HG03439 (cell line): ENCODE measurements at regions not wholly inside any gene's neighbourhood (a gene's known extent, or its start where the extent isn't known, plus 50 kb on each side); places are given as distances from the start of the nearest gene placed in this dataset.
"Not testable (repeated sequence)": the region's sequence is repeated elsewhere in the genome, so short reads cannot be mapped to it uniquely, and the experiment has no call there.

Experiments used
- ATAC-seq: cut with Tn5 transposase; IDR thresholded peaks from one replicate; pipeline ENCODE4 v1.9.1; 2021; ENCODE audit warnings: mild to moderate bottlenecking, moderate library complexity; ENCODE audit not compliant: unreplicated experiment

- ATAC-seq, result no peak
These were observed 321.5 kb upstream of the FAM78B start for GRCh38 chr1:166488327-166488726.

DNA sequence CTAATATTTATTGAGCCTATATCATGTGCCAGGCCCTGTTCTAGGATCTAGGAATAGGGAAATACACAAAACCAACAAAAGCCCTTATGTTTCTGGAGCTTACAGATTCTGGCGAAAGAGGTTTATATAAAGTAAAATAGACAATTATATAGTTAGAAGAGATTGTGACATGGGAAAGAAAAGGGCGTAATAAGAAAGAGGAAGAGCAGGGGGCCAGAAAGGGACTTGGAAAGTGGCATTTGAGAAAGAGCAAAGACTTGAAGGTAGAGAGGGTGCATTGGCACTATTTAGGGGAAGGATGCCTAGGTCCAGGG, 322.5 kb upstream of the FAM78B start:
- ATAC-seq, result no peak

- peak; percentile 80 for ATAC-seq
These were observed 323.1 kb upstream of the FAM78B start for GRCh38 chr1:166489670-166490436.

GRCh38 chr1:166490437-166490991, 323.7 kb upstream of the FAM78B start:
- no peak for ATAC-seq

DNA sequence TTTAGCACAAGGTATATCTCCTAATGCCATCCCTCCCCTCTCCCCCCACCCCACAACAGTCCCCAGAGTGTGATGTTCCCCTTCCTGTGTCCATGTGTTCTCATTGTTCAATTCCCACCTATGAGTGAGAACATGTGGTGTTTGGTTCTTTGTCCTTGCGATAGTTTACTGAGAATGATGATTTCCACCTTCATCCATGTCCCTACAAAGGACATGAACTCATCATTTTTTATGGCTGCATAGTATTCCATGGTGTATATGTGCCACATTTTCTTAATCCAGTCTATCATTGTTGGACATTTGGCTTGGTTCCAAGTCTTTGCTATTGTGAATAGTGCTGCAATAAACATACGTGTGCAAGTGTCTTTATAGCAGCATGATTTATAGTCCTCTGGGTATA, 327.0 kb upstream of the FAM78B start:
- not testable (repeated sequence) for ATAC-seq

DNA sequence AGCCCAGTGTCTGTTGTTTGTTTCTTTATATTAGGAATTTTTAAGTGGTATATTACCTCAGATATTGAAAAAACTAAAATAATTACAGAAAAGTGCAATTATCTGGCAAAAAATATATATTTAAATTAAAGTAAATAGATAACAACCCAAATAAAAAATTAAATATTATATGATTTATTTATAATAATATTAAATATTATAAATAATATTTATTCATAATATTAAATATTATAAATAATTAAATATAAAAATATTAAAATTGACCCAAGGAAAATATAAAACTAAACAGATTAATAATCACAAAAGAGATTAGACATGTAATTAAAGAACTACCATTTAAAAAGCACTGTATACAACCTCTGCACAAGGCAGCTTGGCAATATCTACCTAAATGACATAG, 331.9 kb upstream of the POGK start:
- ATAC-seq, result no peak

GRCh38 chr1:166511761-166512160, 327.5 kb upstream of the POGK start:
- no peak for ATAC-seq

- ATAC-seq, result no peak
These were observed 325.2 kb upstream of the POGK start for GRCh38 chr1:166514067-166514466.

GRCh38 chr1:166527752-166528151, 311.5 kb upstream of the POGK start:
- no peak for ATAC-seq

GRCh38 chr1:166538646-166539045, 300.6 kb upstream of the POGK start:
- no peak for ATAC-seq

DNA sequence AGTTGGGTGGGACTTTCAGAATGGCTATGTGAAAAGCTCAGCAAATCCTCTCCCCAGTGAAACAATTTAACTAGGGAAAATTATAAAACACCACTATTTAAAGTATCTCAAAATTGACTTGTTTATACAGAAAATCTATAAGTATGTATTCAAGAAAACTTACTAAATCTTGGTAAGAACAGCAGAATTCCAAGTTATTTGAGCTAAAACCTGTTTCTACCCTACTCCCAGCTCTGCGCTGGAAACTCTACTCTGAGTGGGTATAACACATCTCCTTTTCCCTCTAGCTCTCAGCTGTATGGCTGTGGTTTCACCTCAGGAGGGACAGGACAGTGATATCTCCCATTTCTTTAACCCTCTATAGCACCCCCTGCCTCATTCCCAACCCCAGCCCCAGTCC, 295.2 kb upstream of the POGK start:
- ATAC-seq, result no peak

DNA sequence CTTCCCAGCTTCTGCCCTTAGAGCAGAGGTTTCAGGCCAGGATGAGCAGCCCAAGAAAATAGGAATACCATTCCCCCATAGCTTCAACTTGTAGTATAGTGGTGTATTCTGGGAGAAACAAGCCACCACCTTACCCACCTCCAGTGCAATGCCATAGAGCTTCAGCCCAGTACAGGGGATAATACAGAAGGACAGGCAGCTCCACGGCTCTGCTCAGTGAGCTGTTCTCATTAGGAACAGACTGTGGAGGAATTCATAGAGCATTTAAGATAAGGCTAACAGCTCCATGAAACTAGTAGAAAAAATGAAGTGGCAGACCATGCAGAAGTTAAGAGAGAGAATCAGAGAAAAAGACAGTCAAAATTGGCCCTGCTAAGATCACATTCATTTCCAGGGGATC, 294.7 kb upstream of the POGK start:
- ATAC-seq, result no peak

GRCh38 chr1:166552706-166553105, 286.6 kb upstream of the POGK start:
- no peak for ATAC-seq

GRCh38 chr1:166570954-166571353, 268.3 kb upstream of the POGK start:
- ATAC-seq, result no peak

DNA sequence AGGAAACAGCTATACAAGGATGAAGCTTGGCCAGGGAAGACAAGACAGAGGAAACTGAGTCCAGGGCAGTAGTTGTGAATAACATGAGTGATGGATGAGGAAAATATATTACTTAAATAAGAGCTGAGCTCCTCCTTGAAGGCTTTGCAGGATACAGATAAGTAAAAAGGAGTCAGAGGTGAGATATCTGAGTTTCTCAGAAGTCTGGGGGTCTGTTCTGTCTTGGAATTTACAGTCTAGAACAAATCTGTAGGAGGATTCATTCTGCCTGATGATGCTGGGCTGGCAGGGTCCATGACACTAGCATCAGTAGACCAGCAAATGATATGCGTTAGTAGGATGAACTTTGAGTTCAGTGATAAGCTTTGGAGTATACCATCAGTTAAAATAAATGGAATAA, 266.1 kb upstream of the POGK start:
- ATAC-seq, result no peak

DNA sequence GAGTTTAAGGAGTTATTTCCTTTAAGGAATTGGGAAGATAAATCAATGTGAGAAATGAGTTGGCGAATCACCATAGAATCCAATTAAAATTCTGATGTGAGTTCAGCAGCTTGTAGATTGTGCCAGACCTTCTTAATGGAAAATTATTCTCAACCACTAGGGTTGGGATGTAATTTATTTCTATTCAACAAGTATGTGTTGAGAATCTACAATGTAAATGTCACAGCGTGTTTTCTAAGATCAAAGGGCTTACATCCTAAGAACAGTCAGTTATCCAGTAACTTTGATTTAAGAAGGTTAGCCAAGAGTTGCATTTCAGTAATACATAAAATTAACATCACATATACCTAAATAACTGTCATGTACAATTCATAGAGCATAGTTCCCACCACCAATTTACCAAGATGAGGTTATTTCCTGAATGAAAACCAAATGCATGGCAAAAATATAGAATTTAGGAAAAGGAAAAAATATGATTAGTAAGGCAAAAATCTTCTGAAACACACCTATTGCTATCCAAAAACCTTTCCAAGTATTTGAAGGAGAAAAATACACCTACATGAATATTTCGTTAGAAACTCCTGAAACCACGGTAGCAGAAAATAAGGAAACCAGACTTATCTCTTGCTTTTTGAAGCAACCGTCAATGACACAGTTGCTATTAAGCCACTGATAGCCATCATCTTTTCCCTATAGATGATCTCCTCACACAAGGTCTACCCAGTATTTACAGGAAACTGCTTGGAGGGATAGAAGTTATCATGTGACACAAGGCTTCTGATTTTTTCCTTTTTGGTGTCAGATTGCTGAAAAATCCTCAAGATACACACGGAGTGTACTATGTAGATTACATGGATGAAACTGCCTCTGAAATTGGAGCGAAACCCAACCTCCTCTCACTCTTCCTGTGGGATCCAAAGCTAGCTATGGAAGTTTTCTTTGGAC, 259.4 kb upstream of the POGK start:
- ATAC-seq, result no peak

GRCh38 chr1:166588741-166589140, 250.5 kb upstream of the POGK start:
- ATAC-seq, result no peak

GRCh38 chr1:166590161-166590560, 249.1 kb upstream of the POGK start:
- ATAC-seq, result no peak

GRCh38 chr1:166594646-166595045, 244.6 kb upstream of the POGK start:
- ATAC-seq, result no peak

- no peak for ATAC-seq
These were observed 241.8 kb upstream of the POGK start for GRCh38 chr1:166597516-166597915.

DNA sequence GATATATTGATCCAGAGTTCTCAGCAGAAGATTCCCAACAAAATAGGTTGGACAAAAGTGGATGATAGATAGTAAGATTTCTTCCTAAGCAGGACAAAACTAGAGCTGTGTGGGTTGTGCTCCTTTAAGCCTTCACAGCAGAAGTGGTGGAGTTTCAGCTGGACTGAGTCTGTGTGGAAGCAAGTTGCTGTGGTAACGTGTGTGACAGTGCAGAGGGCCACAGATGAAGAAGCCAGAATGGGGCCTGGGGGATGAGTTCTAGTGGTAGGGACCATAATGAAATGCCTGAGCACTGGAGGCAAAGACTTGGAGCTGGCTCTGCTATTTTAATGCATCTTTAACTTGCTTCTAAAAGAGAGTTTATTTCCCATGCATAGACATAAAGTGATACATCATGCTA, 238.7 kb upstream of the POGK start:
- no peak for ATAC-seq
